Upper lobe of left lung (tissue), 4 donors: ENCODE measurements at regions not wholly inside any gene's neighbourhood (a gene's known extent, or its start where the extent isn't known, plus 50 kb on each side); places are given as distances from the start of the nearest gene placed in this dataset.

Experiments used
- CTCF ChIP-seq, 6 experiments: fragments of 450-650 bp in 4 of 6; fragments of 200-600 bp in 2 of 6; sonication (generic) in 2 of 6; IDR thresholded peaks; one replicate each; pipeline ENCODE4 v1.5.1; 2016 to 2019; ENCODE audit warnings: antibody characterized with exemption in 6 of 6
- POLR2AphosphoS5 ChIP-seq, 2 donors: sonication (generic); formaldehyde crosslinking; IDR thresholded peaks; one replicate each; pipeline ENCODE4 v1.5.1; 2017; ENCODE audit warnings: antibody characterized with exemption in 2 of 2

GRCh38 chr10:120018695-120019094 is 126.2 kb downstream of the SEC23IP start:
- TF ChIP-seq CTCF (IDR thresholded peaks at IDR 0.05): no peak
- TF ChIP-seq POLR2AphosphoS5 (IDR thresholded peaks at IDR 0.05): no peak
